HG03139 (cell line): ENCODE measurements at regions not wholly inside any gene's neighbourhood (a gene's known extent, or its start where the extent isn't known, plus 50 kb on each side); places are given as distances from the start of the nearest gene placed in this dataset.

Experiments used
- ATAC-seq: cut with Tn5 transposase; IDR thresholded peaks from one replicate; pipeline ENCODE4 v1.9.1; 2021; ENCODE audit not compliant: unreplicated experiment

DNA sequence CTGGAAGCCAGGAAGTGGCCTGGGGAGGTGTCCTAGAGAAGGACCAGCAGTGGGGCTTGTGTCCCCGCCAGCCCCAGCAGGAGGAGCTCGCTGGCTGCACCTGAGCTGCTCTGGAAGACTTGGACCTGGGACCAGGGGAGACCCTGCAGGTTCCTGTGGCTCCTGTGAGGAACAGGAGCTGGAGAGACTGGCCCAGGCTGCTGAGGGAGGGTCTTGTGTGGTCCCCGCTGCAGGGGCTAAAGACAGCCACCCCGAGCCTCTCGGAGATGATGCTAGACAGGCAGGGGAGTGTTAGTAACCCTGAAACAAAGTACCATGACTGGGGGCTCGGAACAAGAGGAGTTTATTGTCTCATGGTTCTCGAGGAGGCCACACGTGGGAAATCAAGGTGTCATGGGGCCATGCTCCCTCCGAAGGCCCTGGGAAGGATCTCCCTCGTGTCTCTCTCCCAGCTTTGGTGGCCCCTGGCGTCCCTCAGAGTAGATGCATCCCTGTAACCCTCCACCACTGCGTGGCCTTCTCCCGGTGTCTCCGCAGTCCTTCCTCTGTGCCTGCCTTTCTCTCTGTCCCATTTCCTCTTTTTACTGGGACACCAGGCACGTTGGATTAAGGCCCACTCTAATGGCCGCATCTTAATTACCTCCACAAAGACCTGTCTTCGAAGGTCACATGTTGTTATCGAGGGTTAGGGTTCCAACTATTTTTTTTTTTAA lies 348.4 kb downstream of the GLRX3 start:
- no peak for ATAC-seq

DNA sequence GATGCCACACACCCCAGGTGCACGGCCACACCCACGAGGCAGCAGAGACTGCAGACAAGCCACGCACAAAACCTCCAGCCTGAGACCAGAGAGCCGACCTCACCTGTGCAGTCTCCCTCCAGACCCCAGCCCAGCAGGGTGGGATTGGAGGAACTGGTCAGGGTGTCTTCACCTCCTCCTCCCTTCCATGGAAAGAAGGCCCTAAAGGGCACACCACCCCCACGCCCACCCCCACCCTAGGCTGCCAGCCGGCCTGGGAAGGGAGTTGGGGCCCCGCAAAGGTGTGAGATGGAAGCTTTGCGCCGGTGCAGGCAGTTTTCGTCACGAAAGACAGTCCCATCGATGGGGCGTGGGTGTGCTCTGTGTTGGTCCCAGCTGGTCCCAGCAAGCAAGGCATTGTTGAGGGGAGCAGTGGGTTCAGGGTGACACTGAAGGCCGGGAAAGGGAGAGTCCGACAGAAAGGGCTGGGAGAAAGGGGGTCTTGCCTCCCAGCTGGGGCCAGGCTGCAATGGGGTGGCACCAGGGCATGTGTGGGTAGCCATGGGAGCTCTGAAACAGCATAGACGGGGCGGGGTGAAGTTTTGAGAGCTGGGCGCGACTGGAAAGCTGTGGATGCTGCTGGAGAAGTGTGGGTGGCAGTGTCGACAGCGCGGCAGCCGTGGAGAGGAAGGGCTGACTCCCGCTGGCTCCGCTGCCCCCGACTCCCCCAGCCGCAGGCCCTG lies 349.2 kb downstream of the GLRX3 start:
- ATAC-seq, result no peak

DNA sequence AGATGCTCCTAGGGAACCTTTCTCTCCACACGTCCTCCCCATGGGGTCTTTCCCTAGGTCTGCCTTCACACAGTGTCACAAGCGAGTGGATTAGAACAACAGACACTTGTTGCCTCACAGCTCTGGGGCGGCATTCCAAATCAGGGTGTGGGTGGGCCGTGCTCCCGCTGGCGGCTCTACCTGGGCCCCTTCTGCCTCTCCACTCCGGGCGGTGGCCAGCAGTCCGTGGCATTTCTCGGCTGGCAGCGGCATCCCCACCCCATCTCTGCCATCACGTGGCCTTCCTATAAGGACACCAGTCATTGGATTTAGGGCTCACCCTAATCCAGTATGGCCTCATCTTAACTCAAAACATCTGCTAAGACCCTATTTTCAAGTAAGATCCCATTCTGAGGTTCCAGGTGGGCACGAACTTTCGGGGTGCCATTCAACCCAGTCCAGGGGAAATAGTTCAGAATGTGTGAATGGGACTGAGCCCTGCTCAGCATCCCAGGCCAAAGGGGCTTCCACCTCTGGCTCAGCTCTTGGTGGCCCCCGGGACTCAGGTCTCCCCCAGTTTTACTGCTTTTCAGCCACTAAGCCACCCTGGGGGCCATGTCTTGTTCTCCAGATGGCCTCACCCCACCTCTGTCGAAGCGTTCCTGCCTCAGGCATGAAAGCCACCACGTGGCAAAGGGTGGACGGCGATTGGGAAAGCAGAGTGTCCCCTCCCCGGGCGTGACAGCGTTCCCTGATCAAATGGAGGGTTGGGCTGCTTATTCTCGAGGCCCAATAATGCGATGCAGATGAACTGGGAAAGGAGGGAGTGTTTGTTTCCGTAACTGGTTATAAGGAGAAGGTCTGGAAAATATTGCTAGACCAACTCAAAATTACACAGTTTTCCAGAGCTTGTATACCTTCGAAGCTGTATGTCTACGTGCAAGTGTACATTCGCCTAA lies 350.0 kb downstream of the GLRX3 start:
- ATAC-seq, result no peak

DNA sequence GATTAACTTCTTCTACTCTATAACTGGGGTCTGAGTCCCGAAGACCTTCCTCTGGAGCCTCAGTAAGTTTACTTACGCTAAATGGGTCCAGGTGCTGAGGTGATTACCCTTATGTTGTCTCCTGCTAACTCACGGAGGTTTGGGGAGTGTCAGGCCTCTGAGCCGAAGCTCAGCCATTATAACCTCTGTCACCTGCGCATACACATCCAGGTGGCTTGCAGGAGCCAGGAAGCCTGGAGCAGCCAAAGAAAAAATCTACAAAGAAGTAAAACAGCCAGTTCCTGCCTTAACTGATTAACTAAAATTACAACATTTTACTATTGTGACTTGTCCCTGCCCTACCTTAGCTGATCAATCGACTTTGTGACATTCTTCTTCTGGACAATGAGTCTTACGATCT lies 350.7 kb downstream of the GLRX3 start:
- ATAC-seq, result no peak

DNA sequence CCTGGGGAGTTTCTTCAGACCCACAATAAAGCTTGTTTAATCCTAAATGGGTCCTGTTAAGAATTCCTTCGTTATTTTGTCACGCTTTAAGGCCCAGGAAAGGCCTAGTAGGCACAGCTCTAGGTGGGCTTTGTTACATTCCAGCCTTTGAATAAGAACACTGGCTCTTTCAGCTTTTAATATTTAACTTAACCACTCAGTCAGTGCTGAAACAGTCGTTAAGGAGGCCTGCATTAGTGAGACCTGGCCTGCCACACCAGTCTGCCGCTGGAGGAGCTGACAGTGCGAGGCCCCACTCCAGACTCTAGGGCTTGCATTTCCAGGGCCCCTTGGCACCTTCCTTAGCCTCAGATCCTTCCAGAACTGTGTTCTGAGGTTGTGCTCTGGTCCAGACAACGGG lies 351.4 kb downstream of the GLRX3 start:
- no peak for ATAC-seq

DNA sequence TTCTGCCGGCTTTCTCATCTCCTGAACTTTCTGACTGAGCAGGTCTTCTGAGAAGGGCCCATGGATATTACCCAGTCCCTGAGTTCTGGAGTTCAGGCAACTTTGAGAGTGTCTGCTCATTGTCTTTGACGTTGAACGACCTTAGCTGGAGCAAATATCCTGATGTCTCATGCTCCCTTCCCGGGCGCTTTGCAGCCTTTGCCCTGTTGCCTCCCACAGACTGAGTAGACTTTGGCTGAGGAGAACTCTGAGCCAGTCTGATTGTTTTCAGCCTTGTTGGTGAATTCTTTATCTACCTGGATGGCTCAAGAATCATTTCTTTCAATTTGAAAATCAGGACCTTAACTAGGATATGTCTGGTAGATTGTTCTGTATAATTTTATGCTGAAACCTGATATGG lies 353.7 kb downstream of the GLRX3 start:
- no peak for ATAC-seq

DNA sequence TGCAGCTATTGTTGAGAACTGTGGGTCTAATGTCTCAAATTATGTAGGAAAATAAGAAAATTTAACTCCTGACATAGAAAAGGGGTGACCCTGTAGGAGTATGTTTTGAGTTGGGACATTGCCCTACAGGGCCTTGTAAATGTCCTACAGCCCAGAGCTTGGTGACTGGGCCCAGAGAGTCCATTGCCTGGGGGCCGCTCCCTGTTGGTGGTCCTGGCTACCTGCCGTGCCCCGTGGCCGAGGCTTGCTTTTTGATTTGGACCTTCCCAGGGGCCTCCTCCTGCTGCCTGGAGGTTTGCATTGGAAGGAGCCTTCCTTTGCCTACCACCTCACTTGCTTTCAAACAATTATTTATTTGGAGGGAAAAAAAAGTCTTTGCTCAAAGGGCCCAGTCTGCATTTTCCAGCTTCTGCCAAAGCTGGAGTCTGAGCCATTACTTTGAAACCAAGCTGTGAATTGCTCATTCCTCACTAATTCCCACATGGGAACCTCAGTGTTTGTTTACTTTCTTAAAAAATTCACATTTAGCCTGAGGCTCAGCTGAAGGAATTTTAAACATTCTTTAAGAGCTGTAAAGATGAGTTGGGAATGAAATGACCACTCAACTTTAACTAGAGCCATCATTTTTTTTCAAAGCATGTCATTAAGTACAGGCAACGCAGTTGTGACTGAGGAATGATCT lies 355.0 kb downstream of the GLRX3 start:
- no peak for ATAC-seq

DNA sequence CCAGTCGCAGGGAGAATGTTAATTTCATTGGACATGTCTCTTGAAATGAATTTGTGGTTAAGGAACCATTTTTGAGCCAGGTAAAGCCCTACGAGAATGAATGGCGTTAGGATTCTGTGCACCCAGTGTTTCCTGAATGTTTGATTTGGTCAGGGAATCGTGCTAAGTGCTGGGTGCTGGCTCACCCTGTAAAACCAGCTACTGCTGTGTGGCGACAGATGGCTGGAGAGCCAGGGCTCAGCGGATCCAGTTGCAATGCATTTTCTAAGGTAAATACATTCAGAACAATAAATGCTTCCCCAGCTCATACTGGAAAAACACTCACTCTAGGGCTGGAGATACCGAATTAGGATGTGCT lies 355.5 kb downstream of the GLRX3 start:
- ATAC-seq, result no peak

DNA sequence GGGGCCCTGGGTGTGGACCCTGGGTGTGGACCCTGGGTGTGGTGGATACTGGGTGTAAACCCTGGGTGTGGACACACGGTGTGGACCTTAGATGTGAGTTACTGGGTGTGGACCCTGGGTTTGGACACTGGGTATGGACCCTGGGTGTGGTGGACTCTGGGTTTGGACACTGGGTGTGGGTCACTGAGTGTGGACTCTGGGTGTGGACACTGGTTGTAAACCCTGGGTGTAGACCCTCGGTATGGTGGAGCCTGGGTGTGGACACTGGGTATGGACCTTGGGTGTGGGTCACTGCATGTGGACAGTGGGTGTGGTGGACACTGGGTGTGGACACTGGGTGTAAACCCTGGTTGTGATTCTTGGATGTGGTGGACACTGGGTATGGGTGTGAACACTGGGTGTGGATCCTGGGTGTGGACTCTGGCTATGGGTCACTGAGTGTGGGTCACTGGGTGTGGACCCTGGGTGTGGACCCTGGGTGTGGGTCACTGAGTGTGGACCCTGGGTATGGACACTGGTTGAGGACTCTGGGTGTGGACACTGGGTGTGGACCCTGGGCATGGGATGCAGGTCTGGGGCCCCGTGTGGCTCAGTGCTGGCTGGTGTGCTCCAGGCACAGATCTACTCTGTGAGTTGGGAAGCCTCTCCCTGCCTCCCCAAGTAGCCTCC lies 356.2 kb downstream of the GLRX3 start:
- no peak for ATAC-seq

DNA sequence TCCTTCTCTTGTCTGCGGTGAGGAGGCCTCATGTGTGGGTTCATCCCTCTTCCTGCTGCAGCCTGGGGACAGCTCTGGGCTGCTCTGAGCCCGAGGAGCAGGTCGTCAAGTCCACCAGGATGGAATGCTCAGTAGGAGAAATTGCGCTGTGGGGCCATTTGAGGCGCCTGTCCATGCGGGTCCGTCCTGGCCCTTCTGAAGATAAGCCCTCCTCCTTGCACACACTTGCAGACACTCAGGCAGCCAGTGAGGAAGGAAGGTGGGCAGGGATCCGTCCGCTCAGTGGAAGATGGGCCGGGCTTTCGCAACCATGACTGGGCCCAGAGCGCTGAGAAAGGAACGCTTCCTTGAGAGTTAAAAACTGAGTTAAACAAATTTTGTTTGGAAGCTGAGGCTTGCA lies 356.8 kb downstream of the GLRX3 start:
- ATAC-seq, result no peak

DNA sequence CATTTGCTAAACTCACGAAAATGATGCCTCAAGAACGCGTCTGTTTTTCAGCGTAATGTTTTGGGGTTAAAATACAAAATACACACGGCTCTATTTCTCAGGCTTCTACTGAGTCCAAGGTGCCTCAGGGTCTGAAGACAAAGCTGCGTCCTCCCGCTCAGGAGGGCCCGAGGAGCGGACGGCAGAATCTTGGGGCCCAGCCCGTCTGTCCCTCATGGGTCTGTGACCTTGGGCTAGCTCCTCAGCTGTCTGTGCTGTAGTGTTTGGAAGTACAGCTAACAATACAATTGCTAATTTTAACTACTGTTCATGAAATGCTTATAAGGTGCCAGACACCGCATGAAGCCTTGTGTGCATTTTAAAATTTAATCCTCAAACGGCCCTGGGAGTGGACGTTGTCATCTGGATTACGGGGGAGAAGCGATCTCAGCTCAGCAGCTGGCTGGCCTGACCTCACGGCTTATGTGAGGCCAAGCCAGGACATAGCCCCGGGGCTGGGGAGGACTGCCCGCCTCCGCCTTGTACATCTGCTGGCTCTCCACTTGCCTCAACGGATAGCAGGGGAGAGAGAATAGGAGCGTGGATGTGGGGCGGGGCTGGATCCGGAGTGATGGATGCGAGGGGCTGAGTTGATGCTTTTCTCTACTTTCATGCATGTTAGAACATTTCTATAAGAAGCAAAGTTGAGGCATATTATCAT lies 357.4 kb downstream of the GLRX3 start:
- ATAC-seq, result no peak

DNA sequence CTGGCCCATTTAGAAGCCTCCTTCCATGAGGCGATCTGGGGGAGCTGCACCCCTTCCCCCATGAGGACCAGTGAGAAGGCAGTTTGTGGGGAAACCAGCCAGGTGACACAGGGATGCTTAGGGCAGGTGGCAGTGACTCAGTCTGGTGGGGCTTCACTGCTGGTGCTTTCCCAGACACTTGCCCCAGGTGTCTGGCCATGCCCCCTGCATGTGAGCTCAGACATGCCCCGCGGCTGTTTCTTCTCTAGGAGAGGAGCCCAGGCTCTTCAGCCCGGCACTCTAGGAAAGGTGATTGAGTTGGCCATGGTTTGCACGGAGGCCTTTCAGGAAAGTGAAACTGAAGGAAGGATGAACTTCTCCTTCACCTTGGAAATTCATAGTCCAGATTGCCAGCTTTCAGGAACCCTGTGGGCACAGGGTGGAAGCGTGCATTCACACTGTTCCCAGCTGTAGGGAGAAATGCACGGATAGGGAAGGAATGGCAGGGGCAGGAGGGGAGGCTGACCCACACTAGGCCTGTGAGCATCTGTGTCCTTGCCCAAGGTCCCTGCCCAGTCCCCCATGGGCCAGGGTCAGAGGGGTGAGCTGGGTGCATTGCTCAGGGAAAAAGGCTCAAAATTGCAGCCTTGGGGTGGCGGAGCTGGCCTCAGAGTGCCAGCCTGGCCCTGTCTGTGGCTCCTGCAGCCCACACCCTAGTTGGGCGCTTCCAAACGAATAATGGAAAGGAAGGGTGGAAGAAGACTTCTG lies 359.1 kb downstream of the GLRX3 start:
- no peak for ATAC-seq

DNA sequence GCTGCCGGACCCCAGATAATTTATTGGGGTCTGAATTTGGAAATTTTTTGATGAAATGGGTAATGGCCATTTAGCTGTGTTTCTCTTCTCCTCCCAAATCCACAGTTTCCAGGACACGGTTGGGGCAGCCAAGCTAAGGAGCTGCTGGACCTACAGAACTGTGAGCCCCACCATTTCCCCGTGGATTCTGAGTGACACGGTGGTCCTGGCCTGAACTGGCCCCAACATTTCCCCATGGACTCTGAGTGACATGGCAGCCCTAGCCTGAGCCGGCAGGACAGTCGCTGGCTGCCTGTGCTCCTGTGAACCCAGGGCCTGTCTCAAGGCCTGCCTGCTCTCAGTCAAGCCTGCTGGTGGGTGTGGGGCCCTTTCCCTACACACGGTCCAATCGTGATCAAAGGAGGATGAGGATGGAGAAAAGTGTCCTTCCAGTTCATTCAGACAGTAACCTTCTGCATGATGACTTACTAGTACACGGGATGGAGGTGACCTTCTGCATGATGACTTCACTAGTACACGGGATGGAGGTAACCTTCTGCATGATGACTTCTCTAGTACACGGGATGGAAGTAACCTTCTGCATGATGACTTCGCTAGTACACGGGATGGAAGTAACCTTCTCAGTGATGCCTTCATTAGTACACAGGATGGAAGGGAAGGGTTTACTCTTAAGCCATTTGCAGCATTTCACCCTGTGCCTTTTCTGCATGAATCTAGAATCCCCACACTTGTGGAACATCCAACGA lies 359.9 kb downstream of the GLRX3 start:
- no peak for ATAC-seq

DNA sequence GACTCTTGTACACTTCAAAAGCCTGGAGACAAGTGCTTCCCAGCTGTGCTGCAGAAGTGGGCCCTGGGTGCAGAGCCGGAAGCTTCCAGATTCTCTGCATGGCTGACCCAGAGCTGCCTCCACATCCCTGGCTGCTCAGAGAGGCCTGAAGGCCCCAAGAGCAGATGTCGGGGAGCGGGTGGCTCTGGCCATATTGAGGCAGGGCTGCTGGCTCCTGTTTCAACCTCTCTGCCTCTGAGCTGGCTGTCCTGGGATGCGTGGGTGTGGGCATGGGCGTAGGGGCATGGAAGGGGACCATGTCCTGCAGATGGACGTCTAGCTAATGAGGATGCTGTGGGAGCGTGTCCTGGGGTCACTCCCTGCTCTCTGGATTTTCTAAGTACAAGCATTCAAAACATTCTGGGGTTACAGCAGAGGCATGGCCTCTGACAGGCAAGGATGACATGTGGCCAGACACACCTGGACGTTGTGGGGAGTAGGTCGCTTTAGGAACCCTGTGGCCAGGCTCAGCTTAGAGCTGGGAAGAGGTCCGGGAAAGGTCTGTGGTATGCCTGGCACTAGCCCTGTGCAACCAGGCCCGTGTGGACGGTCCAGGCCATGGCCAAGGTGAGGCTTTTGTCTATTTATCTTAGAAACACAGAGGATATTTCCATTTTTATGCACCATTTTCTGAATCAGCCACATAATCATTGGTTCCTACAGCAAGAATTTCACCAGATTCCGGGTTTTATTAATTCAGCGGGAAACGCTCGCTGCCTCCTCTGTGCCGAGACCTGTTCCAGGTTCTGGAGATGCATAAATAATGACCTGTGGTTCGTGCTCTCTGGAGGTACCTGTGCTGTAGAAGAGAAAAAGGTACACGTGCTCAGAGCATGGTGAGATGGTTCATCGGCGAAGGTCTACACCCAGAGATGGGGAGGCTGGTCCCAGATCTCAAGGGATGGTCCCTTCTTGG lies 361.1 kb downstream of the GLRX3 start:
- no peak for ATAC-seq

DNA sequence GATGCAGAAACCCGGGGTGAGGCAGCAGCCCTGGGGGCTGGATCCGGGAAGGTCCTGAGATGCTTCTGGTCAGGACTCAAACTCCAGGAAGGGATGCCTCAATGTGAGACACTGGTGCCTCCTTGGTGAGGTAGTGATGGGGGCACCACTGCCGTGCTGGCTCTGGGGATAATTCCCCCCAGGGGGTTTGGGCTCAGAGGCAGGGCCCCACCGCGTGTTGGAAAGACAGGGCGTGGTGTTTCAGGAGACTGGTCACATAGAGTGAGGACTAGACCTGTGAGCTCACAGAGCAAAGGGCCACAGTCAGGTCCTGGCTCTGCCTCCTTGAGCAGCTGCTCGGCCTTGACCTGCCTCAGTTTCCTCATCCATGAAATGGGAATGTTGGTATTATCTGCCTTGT lies 361.9 kb downstream of the GLRX3 start:
- ATAC-seq, result no peak

DNA sequence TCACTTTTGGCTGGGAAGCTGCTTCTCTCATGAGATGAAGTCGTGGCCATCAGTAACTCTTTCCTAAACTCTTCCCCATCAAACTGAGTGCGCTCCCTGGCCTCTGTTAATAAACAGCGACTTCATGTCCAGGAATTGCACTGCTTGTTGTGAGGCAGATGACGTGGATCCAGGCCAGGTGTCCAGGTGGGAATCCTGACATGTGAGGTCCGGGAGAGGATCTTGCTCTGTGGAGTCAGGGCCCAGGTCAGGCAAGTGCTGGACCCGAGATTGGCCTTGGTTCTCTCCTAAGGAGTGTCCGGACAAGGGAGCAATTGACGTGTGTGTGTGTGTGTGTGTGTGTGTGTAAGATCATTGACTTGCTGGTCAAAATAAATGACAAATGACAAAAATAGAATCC lies 362.7 kb downstream of the GLRX3 start:
- ATAC-seq, result no peak

DNA sequence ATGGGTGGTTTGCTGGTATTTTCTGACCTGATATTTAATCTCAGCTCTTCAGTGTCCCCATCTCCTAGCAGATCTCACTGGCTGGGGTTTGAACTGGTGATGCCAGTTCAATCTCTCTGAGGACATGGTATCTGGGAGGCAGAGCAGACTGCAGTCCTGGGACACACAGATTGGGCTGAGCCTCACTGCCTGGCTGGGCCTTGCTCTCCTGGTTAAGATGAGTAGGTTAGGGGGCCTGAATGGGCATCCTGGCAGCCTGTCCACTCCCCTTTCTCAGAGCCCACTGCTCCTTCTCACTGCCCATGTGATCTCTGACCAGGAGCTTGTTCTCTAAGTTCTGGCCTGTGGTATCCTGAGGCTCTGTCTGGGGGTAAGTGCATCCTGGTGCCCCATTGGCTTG lies 363.4 kb downstream of the GLRX3 start:
- no peak for ATAC-seq
